ENCODE measurements at regions not wholly inside any gene's neighbourhood (a gene's known extent, or its start where the extent isn't known, plus 50 kb on each side); places are given as distances from the start of the nearest gene placed in this dataset.

DNA sequence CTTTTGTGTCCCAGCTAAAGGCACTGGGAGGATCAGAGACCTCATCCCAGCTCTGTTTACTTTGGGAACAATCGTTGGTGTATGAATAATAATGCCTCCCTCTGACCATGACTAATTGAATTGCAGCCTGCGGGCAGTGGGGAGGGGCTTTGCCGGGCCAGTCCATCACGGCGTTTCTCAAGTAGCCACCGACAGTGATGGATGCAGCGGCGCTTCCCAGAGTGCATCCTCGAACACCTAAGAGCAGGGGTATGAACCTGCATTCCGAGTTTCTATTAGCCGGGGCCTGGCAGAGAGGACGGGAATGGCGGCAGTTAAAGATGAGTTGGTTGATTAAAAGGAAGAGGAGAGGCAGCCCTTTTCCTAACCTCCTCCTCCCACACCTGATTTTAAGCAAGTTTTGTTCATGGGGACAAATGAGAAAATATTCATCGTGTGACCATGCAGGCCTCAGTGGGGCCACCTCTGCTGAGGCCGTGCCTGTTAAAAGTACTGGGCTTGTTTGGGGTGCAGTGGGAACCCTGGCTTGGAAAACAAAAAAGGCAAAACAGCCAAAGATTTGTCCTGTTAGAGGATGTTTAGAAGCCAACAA lies 154.1 kb downstream of the FOXA2 start (continued):
- TF ChIP-seq ZFP82 (CRISPR knock-in tag; IDR thresholded peaks at IDR 0.05; ENCODE audit: borderline replicate concordance) = peak; percentile 84; the same call in 1 of the 2 replicates
- no peak for TF ChIP-seq ZNF558 (CRISPR knock-in tag; IDR thresholded peaks at IDR 0.05; ENCODE audit: borderline replicate concordance)
- no peak for TF ChIP-seq ZMAT5 (CRISPR knock-in tag; IDR thresholded peaks at IDR 0.05; ENCODE audit: borderline replicate concordance, low read depth)
- TF ChIP-seq ZNF816 (CRISPR knock-in tag; IDR thresholded peaks at IDR 0.05; ENCODE audit: borderline replicate concordance) = no peak; the same call in 1 of the 2 replicates
- no peak for TF ChIP-seq RFXAP (CRISPR knock-in tag; IDR thresholded peaks at IDR 0.05; ENCODE audit: borderline replicate concordance)
- TF ChIP-seq ZBTB42 (CRISPR knock-in tag; IDR thresholded peaks at IDR 0.05) = 0 out of 2 replicates have a peak, but pooled peaks have one; percentile 50
- no peak; the same call in 1 of the 2 replicates for TF ChIP-seq RXRA (CRISPR knock-in tag; IDR thresholded peaks at IDR 0.05)
- no peak for TF ChIP-seq ATAD3A (CRISPR knock-in tag; IDR thresholded peaks at IDR 0.05)
- TF ChIP-seq, protein P1, sequence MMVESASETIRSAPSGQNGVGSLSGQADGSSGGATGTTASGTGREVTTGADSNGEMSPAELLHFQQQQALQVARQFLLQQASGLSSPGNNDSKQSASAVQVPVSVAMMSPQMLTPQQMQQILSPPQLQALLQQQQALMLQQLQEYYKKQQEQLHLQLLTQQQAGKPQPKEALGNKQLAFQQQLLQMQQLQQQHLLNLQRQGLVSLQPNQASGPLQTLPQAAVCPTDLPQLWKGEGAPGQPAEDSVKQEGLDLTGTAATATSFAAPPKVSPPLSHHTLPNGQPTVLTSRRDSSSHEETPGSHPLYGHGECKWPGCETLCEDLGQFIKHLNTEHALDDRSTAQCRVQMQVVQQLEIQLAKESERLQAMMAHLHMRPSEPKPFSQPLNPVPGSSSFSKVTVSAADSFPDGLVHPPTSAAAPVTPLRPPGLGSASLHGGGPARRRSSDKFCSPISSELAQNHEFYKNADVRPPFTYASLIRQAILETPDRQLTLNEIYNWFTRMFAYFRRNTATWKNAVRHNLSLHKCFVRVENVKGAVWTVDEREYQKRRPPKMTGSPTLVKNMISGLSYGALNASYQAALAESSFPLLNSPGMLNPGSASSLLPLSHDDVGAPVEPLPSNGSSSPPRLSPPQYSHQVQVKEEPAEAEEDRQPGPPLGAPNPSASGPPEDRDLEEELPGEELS (CRISPR knock-in tag; IDR thresholded peaks at IDR 0.05) = 0 out of 2 replicates have a peak, but pooled peaks have one; percentile 26
- no peak for TF ChIP-seq FOXP1 (IDR thresholded peaks at IDR 0.05)
- peak; percentile 70 for TF ChIP-seq FOXP1 (CRISPR knock-in tag; IDR thresholded peaks at IDR 0.05)
- no peak for TF ChIP-seq MAFF (IDR thresholded peaks at IDR 0.05; ENCODE audit: low read depth, low read length)
- no peak for TF ChIP-seq REL (CRISPR knock-in tag; conservative IDR thresholded peaks at IDR 0.05)
- TF ChIP-seq NFE2 (CRISPR knock-in tag; IDR thresholded peaks at IDR 0.05) = no peak
- TF ChIP-seq SNAI1 (CRISPR knock-in tag; IDR thresholded peaks at IDR 0.05; ENCODE audit: borderline replicate concordance) = no peak
- no peak for TF ChIP-seq ZNF569 (CRISPR knock-in tag; IDR thresholded peaks at IDR 0.05; ENCODE audit: borderline replicate concordance)
- TF ChIP-seq NR0B2 (CRISPR knock-in tag; IDR thresholded peaks at IDR 0.05) = no peak
- TF ChIP-seq NKX3-1 (CRISPR knock-in tag; IDR thresholded peaks at IDR 0.05) = no peak
- no peak for TF ChIP-seq ZNF564 (CRISPR knock-in tag; IDR thresholded peaks at IDR 0.05)
- 0 out of 2 replicates have a peak, but pooled peaks have one; percentile 7 for TF ChIP-seq BHLHE40 (IDR thresholded peaks at IDR 0.05; ENCODE audit: low read length)
- TF ChIP-seq ZNF773 (CRISPR knock-in tag; IDR thresholded peaks at IDR 0.05; ENCODE audit: borderline replicate concordance) = no peak
- peak; percentile 69; the same call in 1 of the 2 replicates for TF ChIP-seq ZNF33A (CRISPR knock-in tag; IDR thresholded peaks at IDR 0.05; ENCODE audit: borderline replicate concordance)
- TF ChIP-seq DRAP1 (CRISPR knock-in tag; IDR thresholded peaks at IDR 0.05) = peak; percentile 75
- no peak for TF ChIP-seq DMAP1 (CRISPR knock-in tag; IDR thresholded peaks at IDR 0.05)
- TF ChIP-seq, protein P2, sequence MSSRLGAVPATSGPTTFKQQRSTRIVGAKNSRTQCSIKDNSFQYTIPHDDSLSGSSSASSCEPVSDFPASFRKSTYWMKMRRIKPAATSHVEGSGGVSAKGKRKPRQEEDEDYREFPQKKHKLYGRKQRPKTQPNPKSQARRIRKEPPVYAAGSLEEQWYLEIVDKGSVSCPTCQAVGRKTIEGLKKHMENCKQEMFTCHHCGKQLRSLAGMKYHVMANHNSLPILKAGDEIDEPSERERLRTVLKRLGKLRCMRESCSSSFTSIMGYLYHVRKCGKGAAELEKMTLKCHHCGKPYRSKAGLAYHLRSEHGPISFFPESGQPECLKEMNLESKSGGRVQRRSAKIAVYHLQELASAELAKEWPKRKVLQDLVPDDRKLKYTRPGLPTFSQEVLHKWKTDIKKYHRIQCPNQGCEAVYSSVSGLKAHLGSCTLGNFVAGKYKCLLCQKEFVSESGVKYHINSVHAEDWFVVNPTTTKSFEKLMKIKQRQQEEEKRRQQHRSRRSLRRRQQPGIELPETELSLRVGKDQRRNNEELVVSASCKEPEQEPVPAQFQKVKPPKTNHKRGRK (CRISPR knock-in tag; IDR thresholded peaks at IDR 0.05) = no peak
- TF ChIP-seq TEAD3 (CRISPR knock-in tag; optimal IDR thresholded peaks at IDR 0.05; ENCODE audit: borderline replicate concordance) = peak; percentile 63

All from HepG2 (cell line).